CD4-positive, CD25-positive, alpha-beta regulatory T cell (primary cell): ENCODE measurements at regions not wholly inside any gene's neighbourhood (a gene's known extent, or its start where the extent isn't known, plus 50 kb on each side); places are given as distances from the start of the nearest gene placed in this dataset.

ENCODE experiments used
- ATAC-seq, 2 donors: fragments of 150-1000 bp; cut with Tn5 transposase; one replicate each; pipeline ENCODE4 v1.10.0; 2021; ENCODE audit warnings: low read depth in 2 of 2, moderate number of reproducible peaks in 2 of 2, moderate library complexity in 1 of 2
- DNase-seq, 3 donors: peaks; one replicate each; pipeline versions ENCODE4 v3.0.0 to v3.0.0-alpha.2; 2012 to 2022; ENCODE audit warnings: mixed read lengths in 1 of 3
- H3K27ac ChIP-seq: one replicate; pipeline ENCODE4 v1.7.0; 2013; ENCODE audit warnings: mild to moderate bottlenecking, low read length; ENCODE audit not compliant: insufficient read depth, poor library complexity, severe bottlenecking
- H3K27me3 ChIP-seq: one replicate; pipeline ENCODE4 v1.7.0; 2013; ENCODE audit warnings: low read length; ENCODE audit not compliant: control insufficient read depth, insufficient read depth
- H3K36me3 ChIP-seq: one replicate; pipeline ENCODE4 v1.7.0; 2013; ENCODE audit warnings: mild to moderate bottlenecking, low read length, moderate library complexity; ENCODE audit not compliant: control insufficient read depth, insufficient read depth
- H3K4me1 ChIP-seq: 2 replicates; pipeline ENCODE4 v1.7.0; 2013; ENCODE audit warnings: mild to moderate bottlenecking, low read length; ENCODE audit not compliant: insufficient read depth, control insufficient read depth, poor library complexity, severe bottlenecking
- H3K4me3 ChIP-seq: one replicate; pipeline ENCODE4 v1.7.0; 2013; ENCODE audit warnings: low read depth, mild to moderate bottlenecking, low read length, moderate library complexity
- H3K9me3 ChIP-seq, 2 experiments: 1 replicate in 1 of 2; 2 replicates in 1 of 2; pipeline ENCODE4 v1.7.0; 2013; ENCODE audit warnings: low read length in 2 of 2, mild to moderate bottlenecking in 1 of 2, moderate library complexity in 1 of 2; ENCODE audit not compliant: control insufficient read depth in 2 of 2
- H3K27ac Mint-ChIP-seq, 3 donors: one replicate each; pipeline ENCODE4 v1.8.0; 2020 to 2022; ENCODE audit warnings: mild to moderate bottlenecking in 3 of 3, mixed read lengths in 3 of 3, moderate library complexity in 2 of 3
- H3K27me3 Mint-ChIP-seq: one replicate; pipeline ENCODE4 v1.8.0; 2022; ENCODE audit warnings: mild to moderate bottlenecking, mixed read lengths
- H3K36me3 Mint-ChIP-seq: one replicate; pipeline ENCODE4 v1.8.0; 2020; ENCODE audit warnings: mixed read lengths
- H3K4me1 Mint-ChIP-seq, 4 donors: one replicate each; pipeline ENCODE4 v1.8.0; 2020 to 2022; ENCODE audit warnings: mixed read lengths in 4 of 4, mild to moderate bottlenecking in 1 of 4
- H3K4me3 Mint-ChIP-seq, 4 donors: one replicate each; pipeline ENCODE4 v1.8.0; 2020 to 2022; ENCODE audit warnings: mild to moderate bottlenecking in 4 of 4, mixed read lengths in 4 of 4, moderate library complexity in 3 of 4
- H3K9me3 Mint-ChIP-seq, 7 donors: one replicate each; pipeline ENCODE4 v1.8.0; 2020 to 2022; ENCODE audit warnings: mixed read lengths in 7 of 7, mild to moderate bottlenecking in 3 of 7, moderate library complexity in 2 of 7

DNA sequence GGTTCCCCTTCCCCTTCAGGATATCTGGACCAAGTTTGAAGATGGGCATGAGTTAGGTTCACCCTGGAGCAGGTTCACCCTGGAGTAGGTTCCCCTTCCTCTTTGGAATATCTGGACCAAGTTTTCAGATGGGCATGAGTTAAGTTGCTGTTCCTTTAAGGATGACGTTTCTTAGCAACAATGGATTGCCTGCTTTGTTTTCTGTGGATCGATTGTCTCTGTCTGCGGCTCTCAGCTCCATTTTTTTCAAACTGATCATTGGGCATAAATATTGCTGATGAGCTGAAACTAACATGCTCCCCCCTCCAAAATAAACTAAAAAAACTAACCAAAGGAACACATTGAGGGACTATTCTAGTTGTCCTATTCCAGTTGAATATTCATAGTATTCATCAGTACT is 149.5 kb downstream of the SPP2 start:
- Histone ChIP-seq H3K4me1 (no peaks in the 10 kb centered on the region), H3K27me3 (peaks cover 2% of the 10 kb centered on the region), H3K27ac (no peak overlapping the region), H3K4me3 (no peak overlapping the region), H3K9me3 (peaks cover 15 to 16% of the 10 kb centered on the region in 2 experiments), H3K36me3 (no peaks in the 10 kb centered on the region)
- Mint-ChIP-seq H3K27ac (no peak overlapping the region), H3K9me3 (peaks cover 0 to 9% (median 0%) of the 10 kb centered on the region in 7 donors), H3K36me3 (no peaks in the 10 kb centered on the region), H3K4me3 (no peak overlapping the region), H3K4me1 (peaks cover 0 to 4% (median 1%) of the 10 kb centered on the region in 4 donors), H3K27me3 (peaks cover 21% of the 10 kb centered on the region)
- DNase-seq (no peak), ATAC-seq (no peak)

DNA sequence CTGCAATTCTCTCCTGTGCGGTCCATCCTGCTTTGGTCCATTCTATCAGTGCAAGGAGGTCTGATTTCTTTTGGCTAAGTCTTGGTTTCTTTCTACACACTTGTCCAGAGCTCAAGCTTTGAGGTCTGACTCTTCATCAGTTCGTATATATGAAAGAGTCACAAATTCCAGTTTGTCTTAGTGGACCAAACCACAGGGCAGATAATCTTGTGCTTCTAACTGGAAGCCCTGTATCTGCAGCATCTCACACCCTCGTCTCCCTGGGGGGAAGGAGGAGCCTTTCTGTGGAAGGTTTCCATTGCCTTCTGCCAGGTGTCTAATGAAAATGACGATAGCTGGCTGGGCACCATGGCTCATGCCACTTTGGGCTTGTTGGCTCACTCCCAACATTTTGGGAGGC is 148.5 kb downstream of the SPP2 start:
- Mint-ChIP-seq H3K4me3 (no peak overlapping the region), H3K9me3 (peaks cover 0 to 9% (median 0%) of the 10 kb centered on the region in 7 donors), H3K36me3 (no peaks in the 10 kb centered on the region), H3K27me3 (peaks cover 26% of the 10 kb centered on the region), H3K4me1 (peaks cover 0 to 5% (median 5%) of the 10 kb centered on the region in 4 donors), H3K27ac (no peak overlapping the region)
- Histone ChIP-seq H3K27ac (no peak overlapping the region), H3K9me3 (peaks cover 8 to 13% of the 10 kb centered on the region in 2 experiments), H3K4me1 (no peaks in the 10 kb centered on the region), H3K4me3 (no peak overlapping the region), H3K27me3 (peaks cover 2% of the 10 kb centered on the region), H3K36me3 (no peaks in the 10 kb centered on the region)
- no peak for DNase-seq
- ATAC-seq = no peak

DNA sequence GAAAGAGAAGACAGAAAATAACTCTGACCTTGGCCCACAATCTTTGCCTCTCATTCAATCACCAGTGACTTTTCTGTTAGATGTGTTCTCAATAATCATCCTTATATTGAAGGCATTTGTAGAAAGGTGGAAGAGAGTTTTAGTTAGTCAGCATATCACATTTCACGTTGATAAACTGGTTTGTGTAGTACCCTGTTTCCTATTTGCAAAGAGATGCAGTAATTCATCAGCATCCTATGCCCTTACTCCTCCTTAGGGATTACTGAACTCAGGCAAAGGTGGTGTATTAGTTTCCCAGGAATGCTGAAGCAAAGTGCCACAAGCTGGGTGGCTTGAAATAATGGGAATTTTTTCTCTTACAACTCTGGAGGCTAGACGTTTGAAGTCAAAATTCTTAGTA is 145.0 kb downstream of the SPP2 start:
- no peak overlapping the region for H3K4me3 ChIP-seq
- Mint-ChIP-seq H3K36me3 (no peaks in the 10 kb centered on the region), H3K4me1 (peaks cover 0 to 6% (median 5%) of the 10 kb centered on the region in 4 donors), H3K27me3 (peaks cover 30% of the 10 kb centered on the region), H3K4me3 (no peak overlapping the region), H3K9me3 (peaks cover 0 to 4% (median 0%) of the 10 kb centered on the region in 7 donors), H3K27ac (no peak overlapping the region)
- DNase-seq (no peak), ATAC-seq (no peak)
- H3K27ac ChIP-seq = no peak overlapping the region
- H3K36me3 ChIP-seq = no peaks in the 10 kb centered on the region
- H3K9me3 ChIP-seq = no peaks in the 10 kb centered on the region
- peaks cover 2% of the 10 kb centered on the region for H3K27me3 ChIP-seq
- H3K4me1 ChIP-seq = no peaks in the 10 kb centered on the region

DNA sequence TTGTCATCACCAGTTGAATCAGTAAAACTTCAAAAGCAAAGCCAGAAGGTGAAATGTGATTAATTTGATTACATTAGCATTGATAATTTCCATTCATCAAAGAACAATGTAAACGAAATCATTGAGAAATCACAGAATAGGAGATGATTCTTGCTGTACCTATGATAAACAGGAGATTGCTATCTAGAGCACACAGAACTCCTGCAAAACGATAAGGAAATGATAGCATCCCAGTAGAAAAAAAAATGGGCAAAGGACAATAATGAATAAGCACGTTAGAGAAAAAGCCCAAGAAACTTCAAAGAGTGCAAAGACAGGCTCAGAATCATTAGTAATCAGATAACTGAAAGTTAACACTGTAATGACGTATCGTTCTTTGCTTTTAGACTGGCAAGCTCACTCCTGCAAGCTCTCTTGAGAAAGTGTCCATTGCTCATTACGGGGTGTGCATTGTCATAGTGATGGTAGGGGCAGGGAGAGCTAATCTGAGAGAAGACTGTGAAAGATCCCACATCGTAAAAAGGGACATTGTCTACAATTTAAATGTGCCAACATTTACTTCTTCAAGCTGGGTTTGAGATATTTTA is 143.6 kb downstream of the SPP2 start:
- Mint-ChIP-seq H3K4me1 (peaks cover 0 to 6% (median 5%) of the 10 kb centered on the region in 4 donors), H3K36me3 (no peaks in the 10 kb centered on the region), H3K4me3 (no peak overlapping the region), H3K27me3 (peaks cover 25% of the 10 kb centered on the region), H3K27ac (no peak overlapping the region), H3K9me3 (peaks cover 0 to 4% (median 0%) of the 10 kb centered on the region in 7 donors)
- Histone ChIP-seq H3K36me3 (no peaks in the 10 kb centered on the region), H3K27ac (no peak overlapping the region), H3K9me3 (no peaks in the 10 kb centered on the region), H3K27me3 (peaks cover 2% of the 10 kb centered on the region), H3K4me1 (no peaks in the 10 kb centered on the region), H3K4me3 (no peak overlapping the region)
- ATAC-seq (no peak), DNase-seq (no peak)

DNA sequence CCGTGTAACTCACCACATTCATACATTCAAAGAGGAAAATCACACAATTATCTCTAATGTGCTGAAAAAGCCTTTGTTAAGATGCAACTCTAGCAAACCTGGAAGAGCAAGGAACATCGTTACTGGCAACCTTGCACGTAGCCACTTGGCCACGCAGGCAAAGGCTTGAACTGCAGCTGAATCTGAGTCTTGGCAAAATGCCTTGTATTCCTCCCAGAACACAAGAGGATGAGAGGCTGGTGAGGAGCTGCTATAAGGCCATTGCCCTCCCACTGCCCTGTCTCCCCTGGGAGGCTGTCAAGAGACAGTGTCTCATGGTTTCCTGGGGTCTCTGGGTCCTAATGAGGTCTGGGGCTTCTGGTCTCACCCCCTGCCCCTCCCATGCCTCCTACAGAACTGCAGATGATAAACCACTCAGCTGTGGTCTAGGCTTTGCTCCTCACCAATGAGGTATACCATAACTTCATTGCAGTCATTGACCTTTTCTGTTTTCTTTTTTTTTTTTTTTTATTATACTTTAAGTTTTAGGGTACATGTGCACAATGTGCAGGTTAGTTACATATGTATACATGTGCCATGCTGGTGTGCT is 141.4 kb downstream of the SPP2 start:
- H3K4me1 Mint-ChIP-seq = peaks cover 0 to 8% (median 5%) of the 10 kb centered on the region in 4 donors
- H3K27ac Mint-ChIP-seq = no peak overlapping the region
- ATAC-seq (no peak), DNase-seq (no peak)
- Histone ChIP-seq H3K27ac (no peak overlapping the region), H3K4me3 (no peak overlapping the region), H3K4me1 (no peaks in the 10 kb centered on the region), H3K27me3 (peaks cover 2% of the 10 kb centered on the region), H3K9me3 (no peaks in the 10 kb centered on the region), H3K36me3 (no peaks in the 10 kb centered on the region)
- no peaks in the 10 kb centered on the region for H3K36me3 Mint-ChIP-seq
- peaks cover 0 to 4% (median 0%) of the 10 kb centered on the region in 7 donors for H3K9me3 Mint-ChIP-seq
- H3K27me3 Mint-ChIP-seq = peaks cover 29% of the 10 kb centered on the region
- H3K4me3 Mint-ChIP-seq = no peak overlapping the region

DNA sequence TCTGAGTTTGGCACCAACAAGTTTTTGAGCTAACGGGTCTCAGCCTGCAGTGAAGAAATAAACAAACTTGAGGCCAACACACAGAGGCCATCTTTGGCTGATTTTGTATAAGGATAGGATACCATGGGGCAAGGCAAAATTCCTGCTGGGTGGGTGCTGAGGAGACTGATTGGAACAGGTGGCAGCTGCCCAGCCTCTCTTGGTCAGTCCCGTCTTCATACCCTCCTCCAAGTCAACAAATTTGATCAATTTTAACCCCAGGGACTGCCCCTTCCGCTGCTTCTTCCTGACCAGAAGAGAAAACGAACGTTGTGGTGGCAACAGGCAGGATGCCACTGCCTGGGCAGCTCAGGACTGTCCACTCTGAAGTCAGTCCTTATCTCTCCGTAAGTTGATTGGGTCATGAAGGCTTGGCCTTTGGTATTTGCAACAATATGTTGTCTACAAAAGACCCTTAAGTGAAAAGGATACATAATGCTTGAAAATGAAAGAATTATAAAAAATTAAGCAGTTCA is 139.3 kb downstream of the SPP2 start:
- Histone ChIP-seq H3K4me3 (no peak overlapping the region), H3K9me3 (no peaks in the 10 kb centered on the region), H3K27me3 (no peaks in the 10 kb centered on the region), H3K4me1 (no peaks in the 10 kb centered on the region), H3K27ac (no peak overlapping the region), H3K36me3 (no peaks in the 10 kb centered on the region)
- ATAC-seq = no peak
- Mint-ChIP-seq H3K27ac (no peak overlapping the region), H3K4me1 (peaks cover 0 to 6% (median 2%) of the 10 kb centered on the region in 4 donors), H3K9me3 (peaks cover 0 to 4% (median 0%) of the 10 kb centered on the region in 7 donors), H3K4me3 (no peak overlapping the region), H3K27me3 (peaks cover 21% of the 10 kb centered on the region), H3K36me3 (no peaks in the 10 kb centered on the region)
- DNase-seq = no peak

DNA sequence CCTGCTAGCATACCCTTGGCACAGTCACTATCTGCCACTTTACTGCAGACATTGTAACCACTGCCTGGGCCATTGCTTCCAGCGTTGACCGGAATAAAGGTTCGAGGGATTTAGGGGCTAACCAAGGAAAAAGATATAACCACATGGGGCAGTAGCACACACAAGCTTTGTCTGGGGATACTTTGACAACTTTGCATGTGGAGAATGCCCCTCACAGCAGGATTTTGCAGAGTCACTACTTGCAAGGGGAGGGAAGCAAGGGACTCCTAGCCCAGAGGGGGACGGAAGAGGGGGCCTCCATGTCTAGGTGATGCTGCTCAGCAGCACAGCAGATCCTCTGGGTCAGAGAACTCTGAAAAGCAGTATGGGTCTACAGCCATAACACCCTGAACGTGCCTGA is 138.7 kb downstream of the SPP2 start:
- Mint-ChIP-seq H3K9me3 (peaks cover 0 to 4% (median 0%) of the 10 kb centered on the region in 7 donors), H3K27me3 (peaks cover 19% of the 10 kb centered on the region), H3K36me3 (no peaks in the 10 kb centered on the region), H3K4me3 (no peak overlapping the region), H3K4me1 (peaks cover 0 to 5% (median 0%) of the 10 kb centered on the region in 4 donors), H3K27ac (no peak overlapping the region)
- H3K4me1 ChIP-seq = no peaks in the 10 kb centered on the region
- no peaks in the 10 kb centered on the region for H3K27me3 ChIP-seq
- DNase-seq = no peak
- no peaks in the 10 kb centered on the region for H3K9me3 ChIP-seq
- no peaks in the 10 kb centered on the region for H3K36me3 ChIP-seq
- no peak overlapping the region for H3K27ac ChIP-seq
- ATAC-seq = no peak
- no peak overlapping the region for H3K4me3 ChIP-seq
